ENCODE measurements at regions not wholly inside any gene's neighbourhood (a gene's known extent, or its start where the extent isn't known, plus 50 kb on each side); places are given as distances from the start of the nearest gene placed in this dataset.

- DNase-seq = no peak
These were observed 339.4 kb downstream of the SEC14L1 start for GRCh38 chr17:77480199-77480508.

- DNase-seq = no peak
These were observed 339.9 kb downstream of the SEC14L1 start for GRCh38 chr17:77480509-77481215.

- no peak for DNase-seq
These were observed 341.0 kb downstream of the SEC14L1 start for GRCh38 chr17:77481476-77482374.

DNA sequence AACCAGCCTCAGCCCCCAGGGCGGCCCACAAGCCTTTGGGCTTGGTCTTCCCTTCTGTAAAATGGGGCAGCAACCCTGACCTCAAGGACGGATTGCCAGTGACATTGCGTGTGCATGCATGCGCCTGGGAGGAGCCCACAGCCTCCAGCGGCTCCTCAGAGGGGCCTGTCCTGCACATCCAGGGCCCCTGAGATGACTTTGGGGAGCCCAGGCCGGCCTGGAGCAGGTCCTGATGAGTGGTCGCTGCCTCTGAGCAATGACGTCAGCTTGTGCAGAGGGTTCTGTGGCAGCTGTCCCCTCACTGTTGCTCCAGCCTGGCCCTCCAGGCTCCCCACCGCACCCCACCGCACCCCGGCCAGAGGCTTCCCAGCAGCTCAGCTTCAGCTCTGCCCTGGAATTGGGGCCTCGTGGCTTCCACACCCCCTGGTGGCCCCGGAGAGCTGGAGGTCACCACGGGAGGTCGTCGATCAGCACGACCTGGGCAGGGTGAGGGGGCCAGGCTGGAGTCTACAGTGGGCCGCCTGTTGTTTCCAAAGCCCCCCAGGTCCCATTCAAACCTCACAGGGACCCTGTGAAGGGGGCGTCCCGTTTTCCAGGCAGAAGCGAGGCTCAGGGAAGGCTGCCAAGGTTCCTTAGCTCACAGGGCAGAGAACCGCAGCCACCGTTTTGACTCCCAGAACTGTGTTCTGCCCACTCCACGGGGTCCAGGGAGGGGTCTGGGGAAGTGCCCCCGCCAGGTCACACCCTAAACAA is 341.8 kb downstream of the SEC14L1 start:
- no peak for DNase-seq

DNA sequence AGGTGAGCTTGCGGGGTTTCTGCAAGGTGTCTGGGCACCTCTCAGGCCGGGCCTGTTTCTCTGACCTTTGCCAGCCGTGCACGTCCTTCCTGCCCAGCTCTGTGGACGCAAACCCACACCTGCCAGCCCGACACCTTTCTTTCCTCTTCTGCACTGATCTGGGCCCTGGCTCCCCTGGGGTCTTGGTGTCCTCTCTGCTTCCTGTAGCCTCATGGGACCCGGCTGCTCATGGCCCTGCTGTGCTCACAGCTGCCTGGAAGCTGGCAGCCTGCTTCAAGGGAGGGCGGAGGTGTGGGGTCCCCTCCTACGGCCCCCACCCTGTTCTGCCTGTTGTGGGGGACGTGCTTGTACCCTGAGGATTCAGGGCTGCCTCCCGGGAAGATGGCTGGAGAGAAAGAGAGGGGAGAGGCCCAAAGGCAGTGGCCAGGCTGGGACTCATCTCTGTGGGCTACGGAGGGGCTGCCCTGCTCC is 342.4 kb downstream of the SEC14L1 start:
- no peak for DNase-seq

DNA sequence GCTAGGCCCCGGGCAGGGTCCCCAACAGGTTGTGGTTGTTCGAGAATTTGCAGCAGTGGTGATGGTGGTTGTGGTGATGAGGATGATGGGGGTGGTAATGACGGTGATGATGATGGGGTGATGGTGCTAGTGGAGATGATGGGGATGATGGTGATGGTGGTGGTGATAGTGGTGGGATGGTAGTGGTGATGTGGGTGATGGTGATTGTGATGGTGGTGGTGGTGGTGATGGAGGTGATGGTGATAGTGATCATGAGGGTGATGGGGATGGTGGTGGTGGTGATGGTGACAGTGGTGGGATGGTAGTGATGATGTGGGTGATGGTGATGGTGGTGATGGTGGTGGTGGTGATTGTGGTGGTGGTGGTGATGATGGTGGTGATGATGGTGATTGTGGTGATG is 343.3 kb downstream of the SEC14L1 start:
- no peak for DNase-seq

- DNase-seq = no peak
These were observed 344.5 kb downstream of the SEC14L1 start for GRCh38 chr17:77485089-77485833.

GRCh38 chr17:77487211-77487629 is 346.5 kb downstream of the SEC14L1 start:
- no peak for DNase-seq

- DNase-seq = no peak
These were observed 347.1 kb downstream of the SEC14L1 start for GRCh38 chr17:77487677-77488530.

DNA sequence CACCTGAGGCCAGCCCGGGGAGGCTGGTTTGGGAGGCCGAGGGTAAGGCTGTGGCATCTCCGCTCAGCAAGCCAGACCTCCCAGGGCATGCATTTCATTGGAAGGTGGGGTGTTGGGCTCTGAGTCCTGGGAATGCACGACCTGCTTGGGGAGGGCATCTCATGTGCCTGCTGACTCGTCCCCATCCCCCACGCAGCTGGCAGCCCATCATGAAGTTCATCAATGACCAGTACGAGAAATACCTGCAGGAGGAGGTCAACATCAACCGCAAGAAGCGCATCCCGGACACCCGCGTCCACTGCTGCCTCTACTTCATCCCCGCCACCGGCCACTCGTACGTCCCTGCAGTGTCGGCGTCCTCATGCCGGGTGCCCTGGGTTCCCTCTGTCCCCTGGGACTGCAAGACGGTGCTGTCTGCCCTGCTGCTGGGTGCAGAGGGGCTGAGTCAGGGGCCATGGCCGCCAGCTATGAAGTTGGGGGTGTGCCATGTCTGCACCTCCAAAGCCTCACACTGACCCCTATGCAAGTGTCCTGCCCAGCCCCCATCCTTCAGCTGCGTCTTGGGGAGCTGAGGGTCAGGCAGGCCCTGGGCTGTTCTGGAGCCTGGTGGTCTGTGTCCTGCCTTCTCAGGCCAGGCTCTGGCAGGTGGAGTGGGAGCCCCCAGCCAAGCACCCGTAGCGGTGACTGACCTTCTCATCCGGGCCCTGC is 347.9 kb downstream of the SEC14L1 start:
- no peak for DNase-seq

GRCh38 chr17:77489239-77489892 is 348.6 kb downstream of the SEC14L1 start:
- DNase-seq = no peak

DNA sequence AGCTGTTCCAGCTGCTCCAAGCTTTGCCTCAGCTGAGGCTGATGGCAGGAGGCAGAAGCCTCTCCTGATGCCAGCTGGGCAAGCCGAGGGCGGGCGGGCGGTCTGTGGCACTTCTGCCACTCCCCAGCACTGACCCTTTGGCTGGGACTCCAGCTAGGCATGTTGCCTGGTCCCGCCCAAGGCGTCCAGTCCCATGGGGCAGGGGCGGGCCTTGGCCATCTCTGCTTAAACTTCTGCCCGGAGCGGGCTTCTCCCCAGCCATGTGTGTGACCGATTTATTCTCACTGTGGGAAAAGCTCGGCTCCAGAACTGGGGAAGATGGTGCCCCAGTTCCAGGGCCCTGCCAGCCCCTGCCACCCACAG is 349.1 kb downstream of the SEC14L1 start:
- no peak for DNase-seq

- DNase-seq = no peak
These were observed 349.8 kb downstream of the SEC14L1 start for GRCh38 chr17:77490361-77491183.

DNA sequence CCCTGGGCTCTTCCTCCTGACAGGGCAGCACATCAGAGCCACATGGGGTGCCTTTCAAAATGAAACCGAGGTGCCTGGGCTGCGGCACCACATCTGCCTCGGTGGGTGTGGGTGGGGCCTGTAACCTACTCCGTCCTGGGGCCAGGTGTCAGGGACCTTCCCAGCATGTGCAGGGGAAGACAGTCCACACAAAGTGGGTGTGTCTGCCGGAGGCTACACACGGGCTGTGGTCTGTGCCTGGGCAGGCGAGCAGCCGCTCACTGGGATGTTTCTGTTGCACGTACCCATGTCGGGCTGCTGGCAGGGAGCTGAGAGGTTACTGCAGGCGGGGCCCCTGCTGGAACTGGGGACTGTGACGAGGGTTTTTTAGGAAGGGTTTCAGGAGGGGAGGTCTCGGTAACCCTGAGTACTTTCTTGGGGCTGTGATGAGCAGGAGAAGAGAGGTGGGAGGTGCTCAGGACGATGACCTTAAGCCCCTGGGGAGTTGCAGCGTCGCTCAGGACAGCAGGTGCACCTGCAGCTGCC is 351.2 kb downstream of the SEC14L1 start:
- DNase-seq = no peak

DNA sequence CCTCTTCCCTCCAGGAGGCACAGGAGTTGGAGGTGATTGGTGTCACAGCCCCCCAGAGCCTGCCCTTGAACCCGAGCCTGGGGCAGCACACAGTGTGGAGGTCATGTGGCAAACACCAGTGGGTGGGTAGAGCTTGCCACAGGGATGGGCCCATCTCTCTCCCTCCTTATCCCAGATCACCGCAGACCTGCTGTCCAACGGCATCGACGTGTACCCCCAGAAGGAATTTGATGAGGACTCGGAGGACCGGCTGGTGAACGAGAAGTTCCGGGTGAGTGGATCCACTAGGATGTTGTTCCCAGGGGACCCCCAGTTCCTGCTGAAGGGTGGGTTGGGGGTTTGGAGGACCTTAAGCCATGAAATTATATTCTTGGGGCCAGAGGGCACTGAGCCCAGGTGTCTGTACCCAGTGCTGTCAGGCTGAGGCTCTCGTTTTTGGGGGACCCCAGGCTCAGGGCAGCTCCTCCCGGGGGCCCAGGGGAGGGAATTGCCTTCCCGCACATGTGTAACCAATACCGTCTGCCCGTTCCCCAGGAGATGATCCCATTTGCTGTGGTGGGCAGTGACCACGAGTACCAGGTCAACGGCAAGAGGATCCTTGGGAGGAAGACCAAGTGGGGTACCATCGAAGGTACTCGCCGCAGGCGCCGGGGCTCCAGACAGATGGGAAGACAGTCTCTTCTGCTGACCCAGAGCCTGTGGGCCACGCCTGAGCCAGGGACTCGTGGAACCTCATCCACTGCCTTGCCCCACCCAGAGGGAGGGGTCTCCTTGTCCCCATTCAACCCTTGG is 351.9 kb downstream of the SEC14L1 start:
- DNase-seq = no peak

- no peak for DNase-seq
These were observed 352.6 kb downstream of the SEC14L1 start for GRCh38 chr17:77493238-77493820.

DNA sequence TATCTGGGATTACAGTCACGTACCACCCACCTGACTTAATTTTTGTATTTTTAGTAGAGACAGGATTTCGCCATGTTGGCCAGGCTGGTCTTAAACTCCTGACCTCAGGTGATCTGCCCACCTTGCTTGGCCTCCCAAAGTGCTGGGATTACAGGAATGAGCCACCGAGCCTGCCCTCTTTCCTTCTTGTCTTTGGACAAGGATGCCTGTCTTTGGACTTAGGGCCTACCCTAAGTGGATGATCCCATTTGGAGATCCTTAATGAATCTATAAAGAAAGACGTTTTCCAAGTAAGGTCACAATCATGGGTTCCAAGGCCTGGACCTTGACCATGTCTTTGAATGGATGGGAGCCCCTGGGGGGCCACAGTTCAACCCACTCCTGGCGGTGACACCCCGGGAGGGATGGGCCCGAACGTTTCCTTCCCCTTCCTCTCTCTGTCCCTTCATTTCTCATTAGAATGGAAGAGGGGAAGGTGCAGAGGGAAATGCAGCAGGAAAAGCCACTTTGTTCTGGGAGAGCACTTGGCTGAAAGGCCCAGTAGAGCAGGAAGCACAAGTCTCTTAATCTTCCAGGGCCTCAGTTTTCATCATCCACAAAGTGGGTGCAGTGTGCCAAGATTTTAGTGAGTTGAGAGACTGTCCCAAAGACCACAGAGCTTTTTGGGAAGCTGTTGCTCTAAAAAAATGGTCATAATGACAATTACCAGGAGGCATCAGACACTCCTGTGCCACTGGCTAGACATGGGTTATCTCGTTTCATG is 353.3 kb downstream of the SEC14L1 start:
- no peak for DNase-seq

All from NCI-H748 treated with DMSO at 0.1 percent for 48 hours (cell line).